ACC112 (cell line): ENCODE measurements at regions not wholly inside any gene's neighbourhood (a gene's known extent, or its start where the extent isn't known, plus 50 kb on each side); places are given as distances from the start of the nearest gene placed in this dataset.
"Not testable (repeated sequence)": the region's sequence is repeated elsewhere in the genome, so short reads cannot be mapped to it uniquely, and the experiment has no call there.

Source experiments
- H2AFZ ChIP-seq: fragments of 200-600 bp; sonication (generic); one replicate; pipeline ENCODE4 v1.6.0; 2017; ENCODE audit warnings: antibody characterized with exemption, low read length; ENCODE audit not compliant: unreplicated experiment
- H3K27ac ChIP-seq: fragments of 200-600 bp; sonication (generic); 2 replicates; pipeline ENCODE4 v1.5.1; 2014; ENCODE audit warnings: low read depth, mild to moderate bottlenecking, antibody characterized with exemption, low read length, moderate library complexity
- H3K27me3 ChIP-seq: fragments of 200-600 bp; sonication (generic); 2 replicates; pipeline ENCODE4 v1.6.1; 2014; ENCODE audit warnings: mild to moderate bottlenecking, antibody characterized with exemption, low read length, moderate library complexity, mixed read lengths; ENCODE audit not compliant: insufficient read depth
- H3K36me3 ChIP-seq: fragments of 200-600 bp; sonication (generic); 2 replicates; pipeline ENCODE4 v1.6.1; 2016; ENCODE audit warnings: mild to moderate bottlenecking, antibody characterized with exemption, low read length, moderate library complexity, mixed read lengths; ENCODE audit not compliant: insufficient read depth
- H3K4me1 ChIP-seq: fragments of 200-600 bp; sonication (generic); one replicate; pipeline ENCODE4 v1.6.1; 2016; ENCODE audit warnings: low read length, mixed read lengths; ENCODE audit not compliant: insufficient read depth, unreplicated experiment, control insufficient read depth
- H3K4me3 ChIP-seq: fragments of 200-600 bp; sonication (generic); 2 replicates; pipeline ENCODE4 v1.5.1; 2014; ENCODE audit warnings: mild to moderate bottlenecking, low read depth, low read length
- H3K79me2 ChIP-seq: fragments of 200-600 bp; sonication (generic); one replicate; pipeline ENCODE4 v1.6.0; 2016; ENCODE audit warnings: low read length; ENCODE audit not compliant: control insufficient read depth, unreplicated experiment, insufficient read depth

DNA sequence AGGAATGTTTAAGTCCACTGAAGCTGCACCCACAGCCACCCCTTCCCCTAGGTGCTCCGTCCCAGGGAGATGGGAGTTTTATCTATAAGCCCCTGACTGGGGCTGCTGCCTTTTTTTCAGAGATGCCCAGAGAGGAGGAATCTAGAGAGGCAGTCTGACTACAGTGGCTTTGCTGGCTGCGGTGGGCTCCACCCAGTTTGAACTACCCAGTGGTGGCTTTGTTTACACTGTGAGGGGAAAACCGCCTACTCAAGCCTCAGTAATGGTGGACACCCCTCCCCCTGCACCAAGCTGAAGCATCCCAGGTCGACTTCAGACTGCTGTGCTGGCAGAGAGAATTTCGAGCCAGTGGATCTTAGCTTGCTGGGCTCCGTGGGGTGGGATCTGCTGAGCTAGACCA, 298.0 kb downstream of the PLK2 start:
- not testable (repeated sequence) for H2AFZ ChIP-seq, H3K4me3 ChIP-seq, H3K27me3 ChIP-seq

DNA sequence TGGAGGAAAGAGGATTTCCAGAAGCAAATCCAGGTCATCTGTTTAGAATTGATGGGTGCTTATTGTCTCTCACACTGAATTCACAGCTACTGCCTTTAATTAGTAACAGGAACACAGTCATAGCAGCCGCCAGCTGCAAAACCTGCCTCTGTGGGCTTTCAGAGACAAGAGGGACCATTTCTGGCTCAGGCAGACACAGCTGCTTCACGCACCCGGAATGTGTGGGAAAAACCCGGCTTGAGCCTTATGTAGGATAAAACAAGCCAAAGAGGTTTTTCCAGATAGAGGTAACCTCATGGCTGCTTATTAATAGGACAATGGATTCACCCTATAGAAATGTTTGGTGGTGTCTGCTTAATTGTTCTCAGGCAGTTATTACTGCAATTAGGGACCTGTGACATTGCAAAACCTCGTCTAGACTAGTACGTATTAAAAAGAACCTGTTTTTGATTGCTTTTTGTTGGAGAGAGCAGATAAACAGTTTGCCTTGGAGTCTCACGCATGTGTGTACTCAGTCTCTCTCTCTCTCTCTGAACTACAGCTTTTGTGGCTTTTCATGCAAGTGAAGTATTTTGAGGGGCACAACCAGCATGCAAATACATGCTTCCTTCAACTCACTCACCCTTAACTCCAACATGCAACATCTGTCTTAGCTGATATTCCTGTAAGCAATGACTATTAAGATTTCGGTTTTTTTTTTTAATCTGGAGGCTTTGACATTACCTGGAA, 302.7 kb downstream of the PLK2 start:
- Histone ChIP-seq H3K27ac (no peak overlapping the region), H3K4me3 (no peak overlapping the region), H3K27me3 (no peaks in the 10 kb centered on the region), H3K4me1 (no peaks in the 10 kb centered on the region), H3K36me3 (no peaks in the 10 kb centered on the region), H3K79me2 (no peaks in the 10 kb centered on the region), H2AFZ (no peak overlapping the region)

More for the DNA sequence above, 298.0 kb downstream of the PLK2 start:
- H3K36me3 ChIP-seq, H3K4me1 ChIP-seq, H3K27ac ChIP-seq, H3K79me2 ChIP-seq: not testable (repeated sequence)

DNA sequence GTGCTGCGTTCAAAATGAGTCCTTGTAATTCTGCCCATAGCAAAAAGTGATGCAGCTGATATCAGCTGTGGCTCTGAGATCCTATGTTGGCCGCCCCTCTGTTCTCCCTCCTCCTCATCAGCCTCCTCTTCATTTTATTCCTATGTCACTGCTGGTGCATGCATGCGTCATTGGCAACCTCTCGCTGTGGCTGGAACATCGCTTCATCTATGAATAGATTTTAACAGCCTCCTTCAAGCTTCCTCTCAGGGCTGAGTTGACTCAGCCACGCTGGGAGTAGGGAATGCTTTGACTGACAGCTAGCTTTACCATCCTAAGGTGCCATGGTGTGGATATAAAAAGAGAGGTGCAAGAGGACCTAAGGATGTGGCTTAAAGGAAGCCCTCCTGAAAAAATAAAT, 303.5 kb downstream of the PLK2 start:
- Histone ChIP-seq H3K4me1 (no peaks in the 10 kb centered on the region), H3K4me3 (no peak overlapping the region), H3K79me2 (no peaks in the 10 kb centered on the region), H3K27ac (no peak overlapping the region), H2AFZ (no peak overlapping the region), H3K27me3 (no peaks in the 10 kb centered on the region), H3K36me3 (no peaks in the 10 kb centered on the region)

DNA sequence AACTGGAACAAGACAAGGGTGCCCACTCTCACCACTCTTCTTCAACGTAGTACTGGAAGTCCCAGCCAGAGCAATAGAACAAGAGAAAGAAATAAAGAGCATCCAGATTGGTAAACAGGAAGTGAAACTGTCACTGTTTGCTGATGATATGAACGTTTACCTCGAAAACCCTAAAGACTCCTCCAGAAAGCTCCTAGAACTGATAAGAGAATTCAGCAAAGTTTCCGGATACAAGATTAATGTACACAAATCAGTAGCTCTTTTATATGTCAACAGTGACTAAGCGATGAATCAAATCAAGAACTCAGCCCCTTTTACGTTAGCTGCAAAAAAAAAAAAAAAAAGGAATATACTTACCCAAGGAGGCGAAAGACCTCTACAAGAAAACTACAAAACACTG, 306.6 kb downstream of the PLK2 start:
- Histone ChIP-seq H3K79me2 (no peaks in the 10 kb centered on the region), H3K4me3 (no peak overlapping the region), H3K27ac (no peak overlapping the region), H3K27me3 (no peaks in the 10 kb centered on the region), H2AFZ (no peak overlapping the region), H3K4me1 (peaks cover 4% of the 10 kb centered on the region), H3K36me3 (no peaks in the 10 kb centered on the region)

DNA sequence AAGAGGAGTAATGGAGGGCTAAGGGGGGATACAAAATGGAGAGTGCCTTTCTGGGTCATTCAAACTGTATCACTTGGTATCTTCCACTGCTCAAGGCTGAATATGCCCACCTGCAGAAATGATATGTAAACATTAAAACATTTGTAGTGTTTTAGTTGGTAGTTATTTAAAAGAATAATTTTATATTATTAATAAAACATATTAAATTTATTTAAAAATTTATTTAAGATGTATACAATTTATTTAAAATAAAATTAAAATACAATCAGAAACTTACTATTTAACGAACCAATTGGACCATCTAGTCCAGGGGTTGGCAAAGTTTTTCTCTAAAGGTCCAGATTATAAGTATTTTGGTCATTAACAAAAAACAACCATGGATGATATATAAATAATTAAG, 308.5 kb downstream of the PLK2 start:
- Histone ChIP-seq H3K27ac (no peak overlapping the region), H2AFZ (no peak overlapping the region), H3K4me3 (no peak overlapping the region), H3K79me2 (no peaks in the 10 kb centered on the region), H3K36me3 (no peaks in the 10 kb centered on the region), H3K4me1 (peaks cover 4% of the 10 kb centered on the region), H3K27me3 (no peaks in the 10 kb centered on the region)

DNA sequence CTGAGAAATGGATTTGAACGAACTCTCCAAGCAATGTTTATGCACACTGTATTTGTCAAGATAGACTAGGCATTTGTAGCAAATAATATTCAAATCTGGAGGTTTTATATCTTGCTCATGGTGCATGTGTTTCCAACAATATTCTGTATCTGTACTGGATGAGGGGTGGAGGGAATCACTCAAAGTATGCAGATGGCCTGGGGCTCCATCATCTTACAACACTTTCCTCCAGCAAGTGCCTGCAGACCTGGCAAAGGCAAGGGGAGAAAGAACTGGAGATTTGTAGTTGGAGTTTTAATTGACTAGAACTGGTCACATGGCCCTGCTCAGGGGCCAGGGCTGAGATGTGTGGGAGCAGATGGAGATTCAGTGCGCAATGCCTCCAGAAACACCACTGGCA, 309.0 kb downstream of the PLK2 start:
- no peaks in the 10 kb centered on the region for H3K27me3 ChIP-seq
- H3K27ac ChIP-seq: no peak overlapping the region
- no peaks in the 10 kb centered on the region for H3K36me3 ChIP-seq
- peaks cover 4% of the 10 kb centered on the region for H3K4me1 ChIP-seq
- H2AFZ ChIP-seq: no peak overlapping the region
- H3K79me2 ChIP-seq: no peaks in the 10 kb centered on the region
- no peak overlapping the region for H3K4me3 ChIP-seq

DNA sequence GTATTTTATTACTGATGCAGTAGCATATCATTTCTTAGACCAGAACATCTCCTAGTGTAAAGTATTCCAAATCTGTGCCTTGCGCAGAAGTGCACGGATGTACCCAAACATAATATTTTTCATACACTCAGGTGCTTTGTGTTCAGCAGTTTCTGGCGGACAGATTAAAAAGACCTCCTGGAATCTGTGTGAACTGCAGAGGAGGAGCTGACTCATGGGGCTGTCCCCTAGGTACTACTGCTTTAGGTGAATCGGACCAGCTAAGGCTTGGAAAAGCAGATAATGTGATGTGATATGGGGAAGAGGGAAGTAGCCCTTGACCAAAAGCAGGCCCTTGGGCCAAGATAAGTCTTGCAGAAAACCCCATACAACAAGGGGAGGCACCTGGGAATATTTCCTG, 310.1 kb downstream of the PLK2 start:
- no peak overlapping the region for H3K27ac ChIP-seq

DNA sequence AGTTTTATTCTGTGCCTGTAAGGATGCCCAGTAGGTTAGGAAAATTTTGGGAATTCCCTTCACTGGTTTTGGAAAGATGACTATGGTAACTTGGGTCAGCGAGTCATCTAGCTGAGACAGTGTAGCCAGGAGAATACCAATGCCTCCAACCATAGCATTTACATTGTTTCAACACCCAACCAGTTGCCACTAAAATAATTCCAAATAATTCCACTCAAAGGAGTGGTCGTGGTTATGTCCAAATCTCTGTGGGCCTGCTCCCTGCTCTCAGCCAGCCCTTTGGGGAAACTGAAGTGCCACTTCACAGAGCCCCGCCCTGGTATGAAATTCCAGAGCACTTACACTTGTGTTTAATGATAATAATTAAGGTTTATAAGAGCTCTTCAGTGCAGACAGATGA, 310.5 kb downstream of the PLK2 start:
- H3K4me1 ChIP-seq: peaks cover 4% of the 10 kb centered on the region
- H3K27me3 ChIP-seq: no peaks in the 10 kb centered on the region
- H3K4me3 ChIP-seq: no peak overlapping the region
- H3K79me2 ChIP-seq: no peaks in the 10 kb centered on the region
- H3K36me3 ChIP-seq: no peaks in the 10 kb centered on the region
- H3K27ac ChIP-seq: no peak overlapping the region
- H2AFZ ChIP-seq: no peak overlapping the region

More for the DNA sequence above, 310.1 kb downstream of the PLK2 start:
- H3K4me1 ChIP-seq: peaks cover 4% of the 10 kb centered on the region
- no peaks in the 10 kb centered on the region for H3K36me3 ChIP-seq
- H3K79me2 ChIP-seq: no peaks in the 10 kb centered on the region
- H2AFZ ChIP-seq: no peak overlapping the region
- H3K27me3 ChIP-seq: no peaks in the 10 kb centered on the region
- H3K4me3 ChIP-seq: no peak overlapping the region

DNA sequence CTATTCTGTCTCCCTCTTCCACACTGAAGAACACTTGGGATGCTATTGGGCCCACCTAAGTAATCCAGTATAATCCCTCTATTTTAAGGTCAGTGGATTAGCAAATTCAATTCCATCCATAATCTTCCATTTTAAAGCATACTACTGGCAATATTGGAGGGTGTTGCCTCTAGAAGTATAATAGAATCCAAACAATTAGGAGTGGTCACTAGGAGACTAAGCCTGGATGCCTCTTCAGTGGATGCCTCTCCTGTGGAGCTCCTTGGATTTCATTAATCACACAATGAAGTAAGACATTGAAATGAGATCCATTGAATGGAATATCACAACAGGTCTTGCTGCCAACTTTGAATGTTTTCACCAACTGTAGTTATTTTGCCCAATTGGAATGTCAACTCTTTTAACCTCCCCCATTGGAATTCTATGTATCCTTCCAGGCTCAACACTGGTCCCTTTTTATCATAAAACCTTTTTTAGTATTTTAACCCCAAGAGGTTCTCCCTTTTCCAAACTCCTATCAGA, 311.6 kb downstream of the PLK2 start:
- Histone ChIP-seq H3K4me3 (no peak overlapping the region), H2AFZ (no peak overlapping the region), H3K4me1 (peaks cover 4% of the 10 kb centered on the region), H3K79me2 (no peaks in the 10 kb centered on the region), H3K27ac (no peak overlapping the region), H3K36me3 (no peaks in the 10 kb centered on the region), H3K27me3 (no peaks in the 10 kb centered on the region)

DNA sequence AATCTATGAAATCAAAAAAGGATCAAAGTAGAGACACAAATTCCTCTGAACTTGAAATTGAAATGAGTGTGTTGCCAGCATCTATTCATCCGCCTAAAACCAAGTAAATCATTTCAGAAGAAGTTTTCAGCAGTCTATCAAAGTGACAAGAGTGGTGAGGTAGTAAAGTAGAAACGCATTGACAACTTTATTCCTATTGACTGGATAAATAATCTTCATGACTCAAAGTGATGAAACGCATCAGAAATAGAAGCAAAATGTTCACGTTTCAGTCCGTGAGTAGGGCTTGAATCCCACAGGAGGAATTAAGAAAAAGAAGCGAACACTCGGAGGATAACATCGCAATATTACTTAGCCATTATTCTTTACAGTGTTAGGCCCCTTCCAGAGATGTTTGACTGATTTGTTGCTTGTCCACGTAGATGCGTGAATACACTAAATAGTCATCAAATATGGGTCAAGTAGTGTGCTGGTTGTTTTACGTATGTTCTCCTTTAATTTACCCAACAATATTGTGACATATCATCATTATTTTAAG, 314.4 kb downstream of the PLK2 start:
- Histone ChIP-seq H3K4me1 (peaks cover 4% of the 10 kb centered on the region), H3K27ac (no peak overlapping the region), H3K27me3 (no peaks in the 10 kb centered on the region), H3K36me3 (no peaks in the 10 kb centered on the region), H3K4me3 (no peak overlapping the region), H2AFZ (no peak overlapping the region), H3K79me2 (no peaks in the 10 kb centered on the region)

DNA sequence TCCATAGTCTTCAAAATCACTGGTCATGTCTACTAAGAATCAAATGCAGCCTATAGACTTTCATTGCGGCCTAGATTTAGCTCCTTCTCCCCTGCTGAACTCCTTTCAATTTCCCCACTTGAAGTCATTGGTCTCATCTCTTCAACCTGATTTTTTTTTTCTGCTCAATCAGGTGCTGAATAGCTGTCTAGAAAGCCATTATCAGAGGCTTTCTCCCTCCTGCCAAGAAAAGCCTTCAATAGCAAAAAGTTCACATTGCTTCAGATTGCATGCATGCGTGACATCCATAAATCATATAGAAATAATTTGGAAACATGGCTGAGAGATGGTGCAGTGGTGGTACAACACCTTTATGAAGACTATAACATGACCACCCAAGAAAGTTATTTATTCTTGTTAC, 316.2 kb downstream of the PLK2 start:
- Histone ChIP-seq H3K27me3 (no peaks in the 10 kb centered on the region), H2AFZ (no peak overlapping the region), H3K36me3 (no peaks in the 10 kb centered on the region), H3K4me3 (no peak overlapping the region), H3K79me2 (no peaks in the 10 kb centered on the region), H3K4me1 (no peaks in the 10 kb centered on the region), H3K27ac (no peak overlapping the region)
